Erythroblast (primary cell): ENCODE measurements at regions not wholly inside any gene's neighbourhood (a gene's known extent, or its start where the extent isn't known, plus 50 kb on each side); places are given as distances from the start of the nearest gene placed in this dataset.

ENCODE experiments used
- GATA1 ChIP-seq: IDR thresholded peaks from 2 replicates; pipeline ENCODE4 v1.6.1; 2011; ENCODE audit warnings: low read depth, mild to moderate bottlenecking, control low read depth, low read length, moderate library complexity
- POLR2A ChIP-seq: IDR thresholded peaks from 2 replicates; pipeline ENCODE4 v1.6.1; 2011; ENCODE audit warnings: mild to moderate bottlenecking, low read length

DNA sequence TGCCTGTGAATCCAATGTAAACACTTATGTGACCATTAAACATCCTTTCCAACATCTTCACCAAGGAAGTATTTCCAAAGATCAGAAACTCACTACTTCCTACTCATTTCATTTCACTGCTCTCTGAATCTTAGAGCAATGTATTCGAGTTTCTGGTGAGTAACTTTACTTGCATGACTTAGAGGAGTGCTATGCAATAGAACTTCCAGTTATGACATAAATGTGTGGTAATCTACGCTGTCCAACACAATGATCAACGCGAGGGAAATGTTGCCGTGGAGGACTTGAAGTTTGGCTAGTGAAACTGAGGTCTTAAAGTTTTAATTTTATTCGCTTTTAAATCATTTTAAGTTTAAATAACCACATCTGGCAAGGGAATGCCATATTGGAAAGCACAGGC, 1326.3 kb downstream of the XPNPEP1 start:
- TF ChIP-seq POLR2A (no peak), GATA1 (no peak)
